ENCODE measurements at regions not wholly inside any gene's neighbourhood (a gene's known extent, or its start where the extent isn't known, plus 50 kb on each side); places are given as distances from the start of the nearest gene placed in this dataset.

DNA sequence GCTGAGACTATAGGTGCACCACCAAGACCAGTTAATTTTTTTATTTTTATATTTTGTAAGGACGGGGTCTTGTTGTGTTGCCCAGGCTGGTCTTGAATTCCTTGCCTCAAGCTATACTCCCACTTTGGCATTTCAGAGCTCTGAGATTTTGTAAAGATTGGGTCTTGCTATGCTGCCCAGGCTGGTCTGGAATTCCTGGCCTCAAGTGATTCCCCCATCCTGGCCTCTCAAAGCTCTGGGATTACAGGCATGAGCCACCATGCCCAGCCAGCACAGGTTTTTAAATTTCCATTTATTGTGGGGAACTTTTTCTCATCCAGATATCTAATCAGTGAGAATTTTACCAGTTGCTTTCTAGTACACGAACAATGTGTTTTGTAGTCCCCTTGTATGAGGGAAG, 156.1 kb upstream of the VLDLR start:
- ATAC-seq (ENCODE audit: low read depth) (no peak), DNase-seq (ENCODE audit: low spot score) (no peak)
- Histone ChIP-seq H3K36me3 (ENCODE audit: low read depth) (no peaks in the 10 kb centered on the region), H3K27me3 (ENCODE audit: insufficient read depth, poor library complexity, severe bottlenecking) (no peaks in the 10 kb centered on the region), H3K27ac (ENCODE audit: poor library complexity, severe bottlenecking) (no peak overlapping the region), H3K9me3 (ENCODE audit: severe bottlenecking) (no peaks in the 10 kb centered on the region), H3K4me3 (ENCODE audit: severe bottlenecking) (no peak overlapping the region), H3K4me1 (ENCODE audit: insufficient read depth, poor library complexity, severe bottlenecking) (no peaks in the 10 kb centered on the region)
- TF ChIP-seq, protein P1, sequence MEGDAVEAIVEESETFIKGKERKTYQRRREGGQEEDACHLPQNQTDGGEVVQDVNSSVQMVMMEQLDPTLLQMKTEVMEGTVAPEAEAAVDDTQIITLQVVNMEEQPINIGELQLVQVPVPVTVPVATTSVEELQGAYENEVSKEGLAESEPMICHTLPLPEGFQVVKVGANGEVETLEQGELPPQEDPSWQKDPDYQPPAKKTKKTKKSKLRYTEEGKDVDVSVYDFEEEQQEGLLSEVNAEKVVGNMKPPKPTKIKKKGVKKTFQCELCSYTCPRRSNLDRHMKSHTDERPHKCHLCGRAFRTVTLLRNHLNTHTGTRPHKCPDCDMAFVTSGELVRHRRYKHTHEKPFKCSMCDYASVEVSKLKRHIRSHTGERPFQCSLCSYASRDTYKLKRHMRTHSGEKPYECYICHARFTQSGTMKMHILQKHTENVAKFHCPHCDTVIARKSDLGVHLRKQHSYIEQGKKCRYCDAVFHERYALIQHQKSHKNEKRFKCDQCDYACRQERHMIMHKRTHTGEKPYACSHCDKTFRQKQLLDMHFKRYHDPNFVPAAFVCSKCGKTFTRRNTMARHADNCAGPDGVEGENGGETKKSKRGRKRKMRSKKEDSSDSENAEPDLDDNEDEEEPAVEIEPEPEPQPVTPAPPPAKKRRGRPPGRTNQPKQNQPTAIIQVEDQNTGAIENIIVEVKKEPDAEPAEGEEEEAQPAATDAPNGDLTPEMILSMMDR (IDR thresholded peaks at IDR 0.05; ENCODE audit: poor library complexity, severe bottlenecking), result no peak

DNA sequence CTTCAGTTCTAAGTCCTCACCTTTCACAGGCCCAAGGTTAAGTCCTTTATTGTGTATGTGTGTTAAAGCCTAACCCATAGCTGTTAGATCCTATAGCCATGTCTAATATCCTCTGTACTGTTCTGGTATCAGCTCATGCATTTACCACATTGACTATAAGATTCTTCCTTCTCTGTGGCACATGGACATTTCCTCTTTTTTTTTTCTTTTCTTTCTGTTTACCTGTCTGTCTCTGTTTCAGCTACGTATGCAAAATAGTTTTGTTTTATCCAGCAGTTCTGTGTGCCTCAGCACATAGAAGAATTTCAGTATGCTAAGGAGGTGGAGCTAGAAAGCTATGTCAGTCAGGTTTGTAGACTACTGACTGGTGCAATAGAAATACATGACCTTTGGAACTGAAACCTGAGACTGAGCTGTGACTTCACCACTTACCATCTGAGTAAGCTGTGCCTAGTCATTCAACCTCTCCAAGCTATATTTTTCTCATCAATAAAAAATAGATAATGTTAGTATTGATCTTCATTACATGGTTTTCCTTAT, 155.6 kb upstream of the VLDLR start:
- Histone ChIP-seq H3K27ac (ENCODE audit: poor library complexity, severe bottlenecking) (no peak overlapping the region), H3K36me3 (ENCODE audit: low read depth) (no peaks in the 10 kb centered on the region), H3K9me3 (ENCODE audit: severe bottlenecking) (no peaks in the 10 kb centered on the region), H3K4me3 (ENCODE audit: severe bottlenecking) (no peak overlapping the region), H3K4me1 (ENCODE audit: insufficient read depth, poor library complexity, severe bottlenecking) (no peaks in the 10 kb centered on the region), H3K27me3 (ENCODE audit: insufficient read depth, poor library complexity, severe bottlenecking) (no peaks in the 10 kb centered on the region)
- TF ChIP-seq, protein P1 (IDR thresholded peaks at IDR 0.05; ENCODE audit: poor library complexity, severe bottlenecking), result no peak
- DNase-seq (ENCODE audit: low spot score), result no peak
- ATAC-seq (ENCODE audit: low read depth), result peak; percentile 70

DNA sequence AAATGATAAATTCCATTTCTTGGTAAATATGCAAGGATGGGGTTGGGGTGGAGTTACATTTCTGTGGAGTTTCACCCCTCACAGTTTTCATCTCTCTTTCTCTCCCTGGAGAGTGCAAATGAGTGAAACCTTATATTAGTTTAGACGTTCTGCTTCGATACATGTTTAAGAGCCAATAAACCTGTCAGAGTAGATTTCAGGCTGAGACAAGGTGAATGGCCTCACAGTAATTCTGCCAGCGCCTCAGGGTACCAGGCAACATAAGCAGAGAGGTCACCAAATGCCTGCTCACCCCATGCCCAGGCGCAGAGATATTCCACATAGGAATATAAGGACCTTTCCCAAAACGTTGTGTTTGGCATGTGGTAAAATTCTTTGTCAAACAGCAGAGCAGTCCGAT, 154.9 kb upstream of the VLDLR start:
- DNase-seq (ENCODE audit: low spot score), result no peak
- no peaks in the 10 kb centered on the region for H3K27me3 ChIP-seq (ENCODE audit: insufficient read depth, poor library complexity, severe bottlenecking)
- no peaks in the 10 kb centered on the region for H3K4me1 ChIP-seq (ENCODE audit: insufficient read depth, poor library complexity, severe bottlenecking)
- no peak overlapping the region for H3K4me3 ChIP-seq (ENCODE audit: severe bottlenecking)
- TF ChIP-seq, protein P1 (IDR thresholded peaks at IDR 0.05; ENCODE audit: poor library complexity, severe bottlenecking), result no peak
- no peaks in the 10 kb centered on the region for H3K36me3 ChIP-seq (ENCODE audit: low read depth)
- H3K27ac ChIP-seq (ENCODE audit: poor library complexity, severe bottlenecking), result no peak overlapping the region
- H3K9me3 ChIP-seq (ENCODE audit: severe bottlenecking), result no peaks in the 10 kb centered on the region
- no peak for ATAC-seq (ENCODE audit: low read depth)

DNA sequence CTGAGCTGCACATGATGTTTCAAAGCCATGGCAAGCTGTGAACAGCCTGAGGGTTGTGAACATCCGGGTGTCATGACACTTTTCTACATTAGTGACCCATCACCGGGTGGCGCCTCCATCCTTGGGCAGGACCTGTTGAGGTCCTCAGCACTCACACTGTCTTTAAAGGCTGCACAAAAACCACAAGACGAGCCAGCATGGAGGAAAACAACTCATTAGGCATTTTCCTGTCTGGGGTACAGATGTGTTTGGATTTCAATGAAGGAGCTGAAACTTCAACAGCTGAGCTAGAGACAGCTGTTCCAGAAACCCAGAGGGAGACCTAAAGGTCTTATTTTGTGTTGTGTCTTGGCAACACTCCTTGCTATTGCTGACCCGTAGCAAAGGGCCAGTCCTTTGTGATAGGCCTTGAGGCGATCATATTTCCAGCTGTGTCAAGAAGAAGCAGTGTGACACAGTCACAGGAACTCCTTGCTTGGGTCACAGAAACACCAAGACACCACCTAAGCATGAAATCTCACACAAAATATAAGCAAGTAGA, 151.8 kb upstream of the VLDLR start:
- Histone ChIP-seq H3K4me1 (ENCODE audit: insufficient read depth, poor library complexity, severe bottlenecking) (no peaks in the 10 kb centered on the region), H3K27ac (ENCODE audit: poor library complexity, severe bottlenecking) (no peak overlapping the region), H3K9me3 (ENCODE audit: severe bottlenecking) (no peaks in the 10 kb centered on the region), H3K4me3 (ENCODE audit: severe bottlenecking) (no peak overlapping the region), H3K27me3 (ENCODE audit: insufficient read depth, poor library complexity, severe bottlenecking) (peaks cover under 1% of the 10 kb centered on the region), H3K36me3 (ENCODE audit: low read depth) (no peaks in the 10 kb centered on the region)
- no peak for DNase-seq (ENCODE audit: low spot score)
- ATAC-seq (ENCODE audit: low read depth), result peak; percentile 55
- TF ChIP-seq, protein P1 (IDR thresholded peaks at IDR 0.05; ENCODE audit: poor library complexity, severe bottlenecking), result peak; percentile 21

DNA sequence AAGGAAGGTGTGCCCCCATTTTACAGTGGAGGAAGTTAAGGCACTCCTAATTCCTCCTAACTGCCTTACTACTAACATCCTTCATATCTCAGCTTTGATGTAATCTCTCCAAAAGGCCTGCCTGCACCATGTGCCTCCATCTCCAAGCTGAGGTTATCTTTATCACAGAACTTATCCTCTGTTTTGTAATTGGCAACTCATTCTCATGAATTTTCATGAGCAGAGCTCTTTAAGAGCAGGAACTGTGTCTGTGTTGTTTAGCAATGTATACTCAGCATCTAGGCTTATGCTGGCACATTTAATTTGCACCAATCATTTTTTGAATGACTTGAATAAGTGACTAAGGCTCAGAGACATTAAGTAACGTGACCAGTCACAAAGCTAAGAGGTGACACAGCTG, 147.9 kb upstream of the VLDLR start:
- no peaks in the 10 kb centered on the region for H3K4me1 ChIP-seq (ENCODE audit: insufficient read depth, poor library complexity, severe bottlenecking)

More for the DNA sequence above, 147.9 kb upstream of the VLDLR start:
- TF ChIP-seq, protein P1 (IDR thresholded peaks at IDR 0.05; ENCODE audit: poor library complexity, severe bottlenecking), result no peak
- DNase-seq (ENCODE audit: low spot score) (no peak), ATAC-seq (ENCODE audit: low read depth) (no peak)
- no peak overlapping the region for H3K27ac ChIP-seq (ENCODE audit: poor library complexity, severe bottlenecking)
- no peak overlapping the region for H3K4me3 ChIP-seq (ENCODE audit: severe bottlenecking)
- peaks cover 2% of the 10 kb centered on the region for H3K27me3 ChIP-seq (ENCODE audit: insufficient read depth, poor library complexity, severe bottlenecking)
- H3K36me3 ChIP-seq (ENCODE audit: low read depth), result no peaks in the 10 kb centered on the region
- H3K9me3 ChIP-seq (ENCODE audit: severe bottlenecking), result no peaks in the 10 kb centered on the region

All from RWPE2 (cell line).